ENCODE measurements at regions not wholly inside any gene's neighbourhood (a gene's known extent, or its start where the extent isn't known, plus 50 kb on each side); places are given as distances from the start of the nearest gene placed in this dataset.

DNA sequence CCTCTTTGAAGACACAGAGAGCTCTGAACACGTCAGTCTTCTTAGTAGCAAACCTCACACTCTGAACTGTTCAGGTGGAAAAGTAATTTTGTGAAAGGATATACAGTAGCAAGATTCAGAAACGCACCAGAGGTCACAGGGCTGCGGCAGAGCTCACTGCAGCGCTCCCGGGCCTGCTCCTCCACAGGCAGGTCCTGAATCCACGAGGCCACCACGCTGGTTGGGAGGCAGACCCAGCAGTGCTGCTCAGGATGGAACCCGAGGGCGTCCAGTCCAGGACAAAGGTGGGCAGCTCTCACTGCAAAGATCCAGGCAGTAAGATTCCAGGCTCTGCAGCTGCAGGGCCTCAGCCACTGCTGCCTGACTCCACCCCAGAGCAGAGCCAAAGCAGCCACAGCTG is 576.2 kb upstream of the SALL3 start:
- H3K9me3 ChIP-seq (replicated peaks in 1 of 2; ENCODE audit: control insufficient read depth in 1 of 2, insufficient read depth in 1 of 2, low read length in 2 of 2) = no peaks in the 10 kb centered on the region
- peaks cover 0 to 4% (median 0%) of the 10 kb centered on the region in 7 donors for H3K9me3 Mint-ChIP-seq
- H3K4me1 Mint-ChIP-seq = no peaks in the 10 kb centered on the region
- H2AFZ ChIP-seq (ENCODE audit: insufficient read depth, low read depth, low read length, poor library complexity, severe bottlenecking) = no peak overlapping the region
- no peaks in the 10 kb centered on the region for H3K79me2 ChIP-seq (ENCODE audit: insufficient read depth, low read length)
- peaks cover 6 to 15% (median 9%) of the 10 kb centered on the region in 3 donors for H3K27me3 Mint-ChIP-seq (ENCODE audit: low read depth in 3 of 3)
- H3K27me3 ChIP-seq (ENCODE audit: control insufficient read depth in 2 of 2, insufficient read depth in 2 of 2, low read length in 2 of 2) = no peaks in the 10 kb centered on the region
- no peak overlapping the region for H3K4me2 ChIP-seq (replicated peaks; ENCODE audit: extremely low read depth, low read length, poor library complexity, severe bottlenecking)
- TF ChIP-seq, protein P1, sequence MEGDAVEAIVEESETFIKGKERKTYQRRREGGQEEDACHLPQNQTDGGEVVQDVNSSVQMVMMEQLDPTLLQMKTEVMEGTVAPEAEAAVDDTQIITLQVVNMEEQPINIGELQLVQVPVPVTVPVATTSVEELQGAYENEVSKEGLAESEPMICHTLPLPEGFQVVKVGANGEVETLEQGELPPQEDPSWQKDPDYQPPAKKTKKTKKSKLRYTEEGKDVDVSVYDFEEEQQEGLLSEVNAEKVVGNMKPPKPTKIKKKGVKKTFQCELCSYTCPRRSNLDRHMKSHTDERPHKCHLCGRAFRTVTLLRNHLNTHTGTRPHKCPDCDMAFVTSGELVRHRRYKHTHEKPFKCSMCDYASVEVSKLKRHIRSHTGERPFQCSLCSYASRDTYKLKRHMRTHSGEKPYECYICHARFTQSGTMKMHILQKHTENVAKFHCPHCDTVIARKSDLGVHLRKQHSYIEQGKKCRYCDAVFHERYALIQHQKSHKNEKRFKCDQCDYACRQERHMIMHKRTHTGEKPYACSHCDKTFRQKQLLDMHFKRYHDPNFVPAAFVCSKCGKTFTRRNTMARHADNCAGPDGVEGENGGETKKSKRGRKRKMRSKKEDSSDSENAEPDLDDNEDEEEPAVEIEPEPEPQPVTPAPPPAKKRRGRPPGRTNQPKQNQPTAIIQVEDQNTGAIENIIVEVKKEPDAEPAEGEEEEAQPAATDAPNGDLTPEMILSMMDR (IDR thresholded peaks at IDR 0.05) = no peak
- no peak for DNase-seq
- intact Hi-C loops (cut with micrococcal nuclease) = no loop called here
- no peak overlapping the region for H3K27ac ChIP-seq (ENCODE audit: low read depth in 1 of 2, low read length in 2 of 2)
- H3K36me3 ChIP-seq (replicated peaks in 1 of 2; ENCODE audit: control insufficient read depth in 1 of 2, insufficient read depth in 2 of 2, low read length in 2 of 2) = no peaks in the 10 kb centered on the region
- H3K27ac Mint-ChIP-seq = no peak overlapping the region
- H4K20me1 ChIP-seq (ENCODE audit: insufficient read depth, low read length) = no peaks in the 10 kb centered on the region
- H3K36me3 Mint-ChIP-seq = no peaks in the 10 kb centered on the region
- no peaks in the 10 kb centered on the region for H3K4me1 ChIP-seq (ENCODE audit: control insufficient read depth in 1 of 2, insufficient read depth in 2 of 2, low read length in 2 of 2)
- H3K9ac ChIP-seq (ENCODE audit: insufficient read depth, low read length, poor library complexity, severe bottlenecking) = no peak overlapping the region
- H3K4me3 Mint-ChIP-seq = no peak overlapping the region
- no peak overlapping the region for H3K4me3 ChIP-seq (replicated peaks in 1 of 3; ENCODE audit: low read depth in 2 of 3, low read length in 3 of 3)
- WGBS (ENCODE audit: insufficient coverage) = 87% methylated on average over 8 of the region's 9 CpGs

DNA sequence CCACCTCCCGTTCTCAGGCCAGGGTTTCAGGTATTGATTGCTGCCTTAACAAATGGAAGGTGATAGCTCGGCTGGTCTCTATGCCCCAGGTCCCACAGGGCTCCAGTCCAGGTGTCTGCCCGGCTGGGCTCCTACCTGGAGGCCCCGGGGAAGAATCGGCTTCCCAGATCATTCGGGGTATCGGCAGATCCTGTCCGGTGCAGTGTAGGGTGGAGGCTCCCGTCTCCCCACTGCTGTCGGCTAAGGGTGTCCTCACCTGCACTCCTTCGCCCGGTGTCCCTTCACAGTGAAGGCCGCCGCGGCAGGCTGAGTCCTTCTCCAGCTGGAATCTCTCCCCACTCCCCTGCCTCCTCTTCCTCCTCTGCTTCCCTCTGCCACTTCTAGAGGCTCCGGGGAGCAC is 573.9 kb upstream of the SALL3 start:
- peaks cover 6 to 13% (median 11%) of the 10 kb centered on the region in 3 donors for H3K27me3 Mint-ChIP-seq (ENCODE audit: low read depth in 3 of 3)
- H3K4me3 Mint-ChIP-seq = no peak overlapping the region
- Histone ChIP-seq H4K20me1 (ENCODE audit: insufficient read depth, low read length) (no peaks in the 10 kb centered on the region), H3K36me3 (replicated peaks in 1 of 2; ENCODE audit: control insufficient read depth in 1 of 2, insufficient read depth in 2 of 2, low read length in 2 of 2) (no peaks in the 10 kb centered on the region), H3K9me3 (replicated peaks in 1 of 2; ENCODE audit: control insufficient read depth in 1 of 2, insufficient read depth in 1 of 2, low read length in 2 of 2) (no peaks in the 10 kb centered on the region), H3K4me1 (ENCODE audit: control insufficient read depth in 1 of 2, insufficient read depth in 2 of 2, low read length in 2 of 2) (no peaks in the 10 kb centered on the region), H3K79me2 (ENCODE audit: insufficient read depth, low read length) (no peaks in the 10 kb centered on the region), H3K4me2 (replicated peaks; ENCODE audit: extremely low read depth, low read length, poor library complexity, severe bottlenecking) (no peak overlapping the region), H2AFZ (ENCODE audit: insufficient read depth, low read depth, low read length, poor library complexity, severe bottlenecking) (no peak overlapping the region), H3K9ac (ENCODE audit: insufficient read depth, low read length, poor library complexity, severe bottlenecking) (no peak overlapping the region), H3K4me3 (replicated peaks in 1 of 3; ENCODE audit: low read depth in 2 of 3, low read length in 3 of 3) (no peak overlapping the region), H3K27ac (ENCODE audit: low read depth in 1 of 2, low read length in 2 of 2) (no peak overlapping the region), H3K27me3 (ENCODE audit: control insufficient read depth in 2 of 2, insufficient read depth in 2 of 2, low read length in 2 of 2) (no peaks in the 10 kb centered on the region)
- H3K9me3 Mint-ChIP-seq = peaks cover 0 to 4% (median 0%) of the 10 kb centered on the region in 7 donors
- 87% methylated on average over 13 of the region's 16 CpGs for WGBS (ENCODE audit: insufficient coverage)
- no peak for DNase-seq
- no peaks in the 10 kb centered on the region for H3K36me3 Mint-ChIP-seq
- no peak overlapping the region for H3K27ac Mint-ChIP-seq
- intact Hi-C loops (cut with micrococcal nuclease) = no loop called here
- H3K4me1 Mint-ChIP-seq = no peaks in the 10 kb centered on the region
- TF ChIP-seq, protein P1 (IDR thresholded peaks at IDR 0.05) = no peak
